Astrocyte of the spinal cord (primary cell): ENCODE measurements at regions not wholly inside any gene's neighbourhood (a gene's known extent, or its start where the extent isn't known, plus 50 kb on each side); places are given as distances from the start of the nearest gene placed in this dataset.

Experiments
- DNase-seq: peaks from one replicate; pipeline ENCODE4 v3.0.0; 2011; ENCODE audit warnings: low read depth, low spot score
- H3K4me3 ChIP-seq: 2 replicates; pipeline ENCODE4 v1.5.1; 2011; ENCODE audit warnings: low read depth, mild to moderate bottlenecking, low read length, moderate library complexity
- CTCF ChIP-seq: IDR thresholded peaks from 2 replicates; pipeline ENCODE4 v1.5.1; 2012; ENCODE audit warnings: low read depth, mild to moderate bottlenecking, low read length, inconsistent platforms
- in situ Hi-C: cut with HindIII; loops from 2 replicates; pipeline ENCODE4 v1.10.0; 2017; ENCODE audit warnings: low sequenced_read_pairs

GRCh38 chr2:160562730-160563129, 69.1 kb upstream of the RBMS1 start:
- no peak overlapping the region for H3K4me3 ChIP-seq
- DNase-seq = no peak

GRCh38 chr2:160564591-160564990, 71.0 kb upstream of the RBMS1 start:
- no peak for TF ChIP-seq CTCF
- DNase-seq = no peak
- H3K4me3 ChIP-seq = no peak overlapping the region
- in situ Hi-C loops = no loop called here

More at GRCh38 chr2:160562730-160563129, 69.1 kb upstream of the RBMS1 start:
- in situ Hi-C loops = no loop called here
- no peak for TF ChIP-seq CTCF

- in situ Hi-C loops = no loop called here
- H3K4me3 ChIP-seq = no peak overlapping the region
- no peak for TF ChIP-seq CTCF
- DNase-seq = no peak
Observed at GRCh38 chr2:160565099-160565845, 71.7 kb upstream of the RBMS1 start.

GRCh38 chr2:160566717-160567116, 73.1 kb upstream of the RBMS1 start:
- TF ChIP-seq CTCF = no peak
- in situ Hi-C loops = no loop called here
- no peak for DNase-seq
- no peak overlapping the region for H3K4me3 ChIP-seq

- no peak for TF ChIP-seq CTCF
- H3K4me3 ChIP-seq = no peak overlapping the region
- in situ Hi-C loops = no loop called here
- no peak for DNase-seq
Observed at GRCh38 chr2:160568856-160569255, 75.2 kb upstream of the RBMS1 start.

- no peak for TF ChIP-seq CTCF
- H3K4me3 ChIP-seq = no peak overlapping the region
- DNase-seq = no peak
- in situ Hi-C loops = no loop called here
Observed at GRCh38 chr2:160570376-160570775, 76.8 kb upstream of the RBMS1 start.
